ENCODE measurements at regions not wholly inside any gene's neighbourhood (a gene's known extent, or its start where the extent isn't known, plus 50 kb on each side); places are given as distances from the start of the nearest gene placed in this dataset.

DNA sequence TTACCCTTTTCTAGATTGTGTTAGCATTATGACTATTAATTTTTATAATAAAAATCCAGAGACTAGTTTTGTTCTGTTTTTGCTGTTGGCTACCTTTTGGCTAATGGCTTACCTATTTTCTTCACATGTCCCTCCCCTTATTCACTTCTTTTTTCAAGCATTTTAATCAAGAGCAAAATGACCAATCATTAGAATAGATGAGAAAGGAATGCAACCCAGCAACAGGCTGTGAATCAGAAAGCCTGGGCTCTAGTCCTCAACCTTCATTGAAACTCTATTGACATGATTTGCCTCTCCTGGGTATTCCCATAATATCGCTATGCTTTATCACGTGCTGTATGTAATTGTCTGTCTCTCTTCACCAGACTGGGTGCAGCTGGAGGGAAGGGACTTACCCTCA lies 370.1 kb downstream of the IRS1 start:
- Histone ChIP-seq H3K4me3 (no peak overlapping the region), H3K4me1 (no peaks in the 10 kb centered on the region), H3K27ac (no peak overlapping the region), H3K36me3 (no peaks in the 10 kb centered on the region), H3K27me3 (no peaks in the 10 kb centered on the region), H3K9me3 (no peaks in the 10 kb centered on the region)
- WGBS, result 95% methylated on average over 2 of the region's 2 CpGs
- TF ChIP-seq POLR2A (IDR thresholded peaks at IDR 0.05) (no peak), EP300 (IDR thresholded peaks at IDR 0.05) (no peak), POLR2AphosphoS5 (IDR thresholded peaks at IDR 0.05) (no peak)
- TF ChIP-seq, protein P1, sequence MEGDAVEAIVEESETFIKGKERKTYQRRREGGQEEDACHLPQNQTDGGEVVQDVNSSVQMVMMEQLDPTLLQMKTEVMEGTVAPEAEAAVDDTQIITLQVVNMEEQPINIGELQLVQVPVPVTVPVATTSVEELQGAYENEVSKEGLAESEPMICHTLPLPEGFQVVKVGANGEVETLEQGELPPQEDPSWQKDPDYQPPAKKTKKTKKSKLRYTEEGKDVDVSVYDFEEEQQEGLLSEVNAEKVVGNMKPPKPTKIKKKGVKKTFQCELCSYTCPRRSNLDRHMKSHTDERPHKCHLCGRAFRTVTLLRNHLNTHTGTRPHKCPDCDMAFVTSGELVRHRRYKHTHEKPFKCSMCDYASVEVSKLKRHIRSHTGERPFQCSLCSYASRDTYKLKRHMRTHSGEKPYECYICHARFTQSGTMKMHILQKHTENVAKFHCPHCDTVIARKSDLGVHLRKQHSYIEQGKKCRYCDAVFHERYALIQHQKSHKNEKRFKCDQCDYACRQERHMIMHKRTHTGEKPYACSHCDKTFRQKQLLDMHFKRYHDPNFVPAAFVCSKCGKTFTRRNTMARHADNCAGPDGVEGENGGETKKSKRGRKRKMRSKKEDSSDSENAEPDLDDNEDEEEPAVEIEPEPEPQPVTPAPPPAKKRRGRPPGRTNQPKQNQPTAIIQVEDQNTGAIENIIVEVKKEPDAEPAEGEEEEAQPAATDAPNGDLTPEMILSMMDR (IDR thresholded peaks at IDR 0.05), result no peak
- no peak for DNase-seq (ENCODE audit: low spot score in 2 of 2)

DNA sequence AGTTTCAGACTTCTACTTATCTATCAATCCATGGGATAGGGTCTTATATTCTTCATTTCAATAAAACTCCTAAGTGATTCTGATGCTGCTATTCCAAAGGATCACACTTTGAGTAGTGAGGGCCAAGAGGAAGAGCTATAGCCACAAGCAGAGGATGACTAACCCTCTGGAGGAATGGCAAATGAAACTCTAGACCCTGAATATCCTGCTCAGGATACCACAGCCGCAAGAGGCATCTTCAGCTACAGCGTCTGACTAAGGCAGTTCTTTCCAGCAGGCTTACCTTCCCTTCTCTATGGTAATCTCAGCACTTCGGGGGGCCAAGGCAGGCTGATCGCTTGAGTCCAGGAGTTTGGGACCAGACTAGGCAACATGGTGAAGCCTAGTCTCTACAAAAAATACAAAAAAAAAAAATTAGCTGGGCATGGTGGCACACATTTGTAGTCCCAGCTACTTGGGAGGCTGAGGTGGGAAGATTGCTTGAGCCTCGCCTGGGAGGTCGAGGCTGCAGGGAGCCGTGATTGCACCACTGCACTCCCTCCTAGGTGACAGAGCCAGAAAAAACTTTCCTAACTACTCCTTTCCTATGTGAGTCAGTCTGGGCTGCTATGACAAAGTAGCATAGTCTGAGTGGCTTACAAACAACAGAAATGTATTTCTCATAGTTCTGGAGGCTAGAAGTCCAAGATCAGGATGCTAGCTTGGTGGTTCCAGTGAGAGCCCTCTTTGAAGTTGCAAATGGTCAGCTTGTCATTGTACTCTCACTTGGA lies 371.9 kb downstream of the IRS1 start:
- WGBS, result 91% methylated on average over 7 of the region's 7 CpGs
- Histone ChIP-seq H3K9me3 (no peaks in the 10 kb centered on the region), H3K27ac (no peak overlapping the region), H3K27me3 (no peaks in the 10 kb centered on the region), H3K36me3 (no peaks in the 10 kb centered on the region), H3K4me3 (no peak overlapping the region), H3K4me1 (peaks cover 5% of the 10 kb centered on the region)
- TF ChIP-seq, protein P1 (IDR thresholded peaks at IDR 0.05), result no peak
- no peak for TF ChIP-seq POLR2AphosphoS5 (IDR thresholded peaks at IDR 0.05)
- no peak for DNase-seq (ENCODE audit: low spot score in 2 of 2)

DNA sequence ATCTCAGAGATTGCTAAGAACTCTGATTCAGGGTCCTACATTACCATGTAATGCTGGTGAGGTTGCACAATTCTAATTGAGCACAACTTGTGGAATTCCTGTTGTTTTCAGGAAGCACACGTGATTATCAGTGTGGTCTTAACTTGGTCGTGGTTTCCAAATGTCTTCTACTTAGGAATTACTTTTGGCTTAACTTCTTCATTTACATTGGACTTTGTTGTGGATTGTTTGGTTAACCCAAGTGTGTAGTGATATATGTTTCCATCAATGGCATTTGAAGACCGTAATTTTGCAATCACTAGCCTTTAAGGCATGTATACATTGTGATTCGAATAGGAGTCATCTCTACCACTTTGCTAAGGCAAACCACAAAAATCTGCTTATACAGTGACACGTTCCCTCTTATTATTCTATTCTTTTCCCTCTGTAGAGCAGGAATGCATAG lies 373.3 kb downstream of the IRS1 start:
- Histone ChIP-seq H3K9me3 (no peaks in the 10 kb centered on the region), H3K27me3 (no peaks in the 10 kb centered on the region), H3K36me3 (no peaks in the 10 kb centered on the region), H3K4me1 (peaks cover 5% of the 10 kb centered on the region), H3K27ac (no peak overlapping the region), H3K4me3 (no peak overlapping the region)
- DNase-seq (ENCODE audit: low spot score in 2 of 2), result no peak
- TF ChIP-seq, protein P1 (IDR thresholded peaks at IDR 0.05), result no peak
- TF ChIP-seq EP300 (IDR thresholded peaks at IDR 0.05) (no peak), POLR2A (IDR thresholded peaks at IDR 0.05) (no peak), POLR2AphosphoS5 (IDR thresholded peaks at IDR 0.05) (no peak)
- WGBS, result 74% methylated on average over 5 of the region's 5 CpGs

DNA sequence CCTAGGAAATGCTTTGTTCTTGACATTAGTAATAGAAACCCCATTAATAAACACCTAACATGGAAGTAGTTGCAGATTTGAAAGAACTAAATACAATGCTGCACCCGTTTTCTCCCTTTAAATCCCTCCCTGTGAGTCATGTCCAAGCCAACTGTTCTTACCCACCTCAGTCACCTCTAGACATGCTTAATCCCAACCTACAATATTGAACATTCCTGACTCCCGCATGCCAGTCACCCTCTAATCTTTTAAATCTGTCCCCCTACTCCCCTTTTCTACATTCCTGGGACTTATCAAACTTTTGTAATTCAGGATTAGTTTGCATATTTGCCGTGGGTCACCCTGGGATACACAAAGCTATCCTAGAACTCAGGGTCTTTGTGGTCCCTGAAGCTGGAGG lies 374.6 kb downstream of the IRS1 start:
- Histone ChIP-seq H3K9me3 (no peaks in the 10 kb centered on the region), H3K4me1 (peaks cover 5% of the 10 kb centered on the region), H3K27me3 (no peaks in the 10 kb centered on the region), H3K27ac (no peak overlapping the region), H3K4me3 (no peak overlapping the region), H3K36me3 (no peaks in the 10 kb centered on the region)
- DNase-seq (ENCODE audit: low spot score in 2 of 2), result no peak
- TF ChIP-seq EP300 (IDR thresholded peaks at IDR 0.05) (no peak), POLR2A (IDR thresholded peaks at IDR 0.05) (no peak), POLR2AphosphoS5 (IDR thresholded peaks at IDR 0.05) (no peak)
- TF ChIP-seq, protein P1 (IDR thresholded peaks at IDR 0.05), result no peak
- 80% methylated on average over 3 of the region's 3 CpGs for WGBS

DNA sequence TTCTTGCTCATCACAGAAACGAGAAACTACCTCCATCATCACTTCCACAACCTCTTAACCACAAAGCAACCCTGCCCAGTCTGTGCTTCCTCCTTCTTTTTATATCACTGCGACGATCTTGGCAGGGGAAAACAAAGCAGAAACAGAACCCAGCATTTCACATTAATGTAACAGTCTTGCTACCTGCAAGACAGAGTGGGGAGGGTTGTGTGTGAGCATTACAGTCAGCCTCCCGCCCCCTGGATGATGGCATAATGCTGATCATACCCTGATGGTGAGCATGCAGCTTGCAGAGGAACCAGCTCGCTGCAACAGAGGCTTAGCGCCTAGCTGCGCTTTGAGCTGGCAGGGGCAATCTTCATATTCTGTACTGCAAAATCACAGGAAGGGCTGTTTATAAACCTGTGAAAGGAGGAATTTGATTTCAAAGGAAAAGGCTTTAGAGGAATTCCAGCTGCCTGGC lies 376.1 kb downstream of the IRS1 start:
- Histone ChIP-seq H3K36me3 (no peaks in the 10 kb centered on the region), H3K4me3 (no peak overlapping the region), H3K27me3 (no peaks in the 10 kb centered on the region), H3K27ac (no peak overlapping the region), H3K4me1 (peaks cover 5% of the 10 kb centered on the region), H3K9me3 (no peaks in the 10 kb centered on the region)
- no peak for DNase-seq (ENCODE audit: low spot score in 2 of 2)
- TF ChIP-seq, protein P1 (IDR thresholded peaks at IDR 0.05), result no peak
- TF ChIP-seq POLR2AphosphoS5 (IDR thresholded peaks at IDR 0.05) (no peak), EP300 (IDR thresholded peaks at IDR 0.05) (no peak), POLR2A (IDR thresholded peaks at IDR 0.05) (no peak)
- 36% methylated on average over 7 of the region's 7 CpGs for WGBS
